GM18508 (cell line): ENCODE measurements at regions not wholly inside any gene's neighbourhood (a gene's known extent, or its start where the extent isn't known, plus 50 kb on each side); places are given as distances from the start of the nearest gene placed in this dataset.
"Not testable (repeated sequence)": the region's sequence is repeated elsewhere in the genome, so short reads cannot be mapped to it uniquely, and the experiment has no call there.

Source experiments
- ATAC-seq: cut with Tn5 transposase; IDR thresholded peaks from one replicate; pipeline ENCODE4 v1.9.1; 2021; ENCODE audit warnings: moderate number of reproducible peaks; ENCODE audit not compliant: insufficient read depth, unreplicated experiment

GRCh38 chr7:69313852-69314251 is 284.4 kb upstream of the AUTS2 start:
- ATAC-seq, result not testable (repeated sequence)

GRCh38 chr7:69318794-69319193 is 279.5 kb upstream of the AUTS2 start:
- no peak for ATAC-seq

- ATAC-seq, result no peak
These were observed 269.8 kb upstream of the AUTS2 start for GRCh38 chr7:69328516-69328915.

- no peak for ATAC-seq
These were observed 263.6 kb upstream of the AUTS2 start for GRCh38 chr7:69334701-69335100.

- ATAC-seq, result no peak
These were observed 262.9 kb upstream of the AUTS2 start for GRCh38 chr7:69335331-69335730.

GRCh38 chr7:69336976-69337375 is 261.3 kb upstream of the AUTS2 start:
- ATAC-seq, result no peak

GRCh38 chr7:69338144-69338543 is 260.1 kb upstream of the AUTS2 start:
- ATAC-seq, result no peak

- no peak for ATAC-seq
These were observed 257.0 kb upstream of the AUTS2 start for GRCh38 chr7:69341288-69341687.

- ATAC-seq, result no peak
These were observed 256.0 kb upstream of the AUTS2 start for GRCh38 chr7:69342154-69342884.

GRCh38 chr7:69349291-69349690 is 249.0 kb upstream of the AUTS2 start:
- no peak for ATAC-seq

GRCh38 chr7:69358163-69358821 is 240.0 kb upstream of the AUTS2 start:
- no peak for ATAC-seq

GRCh38 chr7:69359003-69359700 is 239.1 kb upstream of the AUTS2 start:
- ATAC-seq, result no peak

- ATAC-seq, result no peak
These were observed 237.4 kb upstream of the AUTS2 start for GRCh38 chr7:69360913-69361312.

GRCh38 chr7:69363136-69363535 is 235.1 kb upstream of the AUTS2 start:
- no peak for ATAC-seq

- ATAC-seq, result no peak
These were observed 233.2 kb upstream of the AUTS2 start for GRCh38 chr7:69364813-69365643.

- no peak for ATAC-seq
These were observed 232.6 kb upstream of the AUTS2 start for GRCh38 chr7:69365651-69366192.

- no peak for ATAC-seq
These were observed 230.5 kb upstream of the AUTS2 start for GRCh38 chr7:69367780-69368179.

- ATAC-seq, result no peak
These were observed 224.9 kb upstream of the AUTS2 start for GRCh38 chr7:69373171-69374043.

GRCh38 chr7:69374044-69374425 is 224.2 kb upstream of the AUTS2 start:
- no peak for ATAC-seq
